ENCODE measurements at regions not wholly inside any gene's neighbourhood (a gene's known extent, or its start where the extent isn't known, plus 50 kb on each side); places are given as distances from the start of the nearest gene placed in this dataset.

- TF ChIP-seq, protein P1, sequence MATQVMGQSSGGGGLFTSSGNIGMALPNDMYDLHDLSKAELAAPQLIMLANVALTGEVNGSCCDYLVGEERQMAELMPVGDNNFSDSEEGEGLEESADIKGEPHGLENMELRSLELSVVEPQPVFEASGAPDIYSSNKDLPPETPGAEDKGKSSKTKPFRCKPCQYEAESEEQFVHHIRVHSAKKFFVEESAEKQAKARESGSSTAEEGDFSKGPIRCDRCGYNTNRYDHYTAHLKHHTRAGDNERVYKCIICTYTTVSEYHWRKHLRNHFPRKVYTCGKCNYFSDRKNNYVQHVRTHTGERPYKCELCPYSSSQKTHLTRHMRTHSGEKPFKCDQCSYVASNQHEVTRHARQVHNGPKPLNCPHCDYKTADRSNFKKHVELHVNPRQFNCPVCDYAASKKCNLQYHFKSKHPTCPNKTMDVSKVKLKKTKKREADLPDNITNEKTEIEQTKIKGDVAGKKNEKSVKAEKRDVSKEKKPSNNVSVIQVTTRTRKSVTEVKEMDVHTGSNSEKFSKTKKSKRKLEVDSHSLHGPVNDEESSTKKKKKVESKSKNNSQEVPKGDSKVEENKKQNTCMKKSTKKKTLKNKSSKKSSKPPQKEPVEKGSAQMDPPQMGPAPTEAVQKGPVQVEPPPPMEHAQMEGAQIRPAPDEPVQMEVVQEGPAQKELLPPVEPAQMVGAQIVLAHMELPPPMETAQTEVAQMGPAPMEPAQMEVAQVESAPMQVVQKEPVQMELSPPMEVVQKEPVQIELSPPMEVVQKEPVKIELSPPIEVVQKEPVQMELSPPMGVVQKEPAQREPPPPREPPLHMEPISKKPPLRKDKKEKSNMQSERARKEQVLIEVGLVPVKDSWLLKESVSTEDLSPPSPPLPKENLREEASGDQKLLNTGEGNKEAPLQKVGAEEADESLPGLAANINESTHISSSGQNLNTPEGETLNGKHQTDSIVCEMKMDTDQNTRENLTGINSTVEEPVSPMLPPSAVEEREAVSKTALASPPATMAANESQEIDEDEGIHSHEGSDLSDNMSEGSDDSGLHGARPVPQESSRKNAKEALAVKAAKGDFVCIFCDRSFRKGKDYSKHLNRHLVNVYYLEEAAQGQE (IDR thresholded peaks at IDR 0.05; ENCODE audit: insufficient replicate concordance, low read depth): no peak
- TF ChIP-seq CTCF (IDR thresholded peaks at IDR 0.05; ENCODE audit: insufficient read depth, low read length): no peak
- TF ChIP-seq POLR2AphosphoS5 (IDR thresholded peaks at IDR 0.05; ENCODE audit: low read depth): no peak
- TF ChIP-seq GABPA (IDR thresholded peaks at IDR 0.05; ENCODE audit: low read depth): no peak
- no peak for TF ChIP-seq SPI1 (IDR thresholded peaks at IDR 0.05; ENCODE audit: borderline replicate concordance, low read depth)
Observed at GRCh38 chr1:233750139-233750538, 136.2 kb downstream of the KCNK1 start.
